Central memory CD8-positive, alpha-beta T cell (primary cell): ENCODE measurements at regions not wholly inside any gene's neighbourhood (a gene's known extent, or its start where the extent isn't known, plus 50 kb on each side); places are given as distances from the start of the nearest gene placed in this dataset.

Experiments used
- ATAC-seq: fragments of 150-1000 bp; cut with Tn5 transposase; replicated peaks from 2 replicates; pipeline ENCODE4 v1.10.0; 2022; ENCODE audit warnings: mild to moderate bottlenecking, moderate FRiP score, moderate number of reproducible peaks; ENCODE audit not compliant: poor library complexity, severe bottlenecking; ENCODE audit errors: extremely low read depth
- DNase-seq, 2 donors: peaks; one replicate each; pipeline ENCODE4 v3.0.0; 2021; ENCODE audit warnings: low spot score in 2 of 2
- H3K27ac Mint-ChIP-seq: one replicate; pipeline ENCODE4 v1.8.0; 2022; ENCODE audit warnings: low read depth, mild to moderate bottlenecking, moderate library complexity, mixed read lengths
- H3K27me3 Mint-ChIP-seq: one replicate; pipeline ENCODE4 v1.8.0; 2022; ENCODE audit warnings: mixed read lengths
- H3K36me3 Mint-ChIP-seq: one replicate; pipeline ENCODE4 v1.8.0; 2022; ENCODE audit warnings: mild to moderate bottlenecking, moderate library complexity, mixed read lengths; ENCODE audit not compliant: insufficient read depth
- H3K4me1 Mint-ChIP-seq: one replicate; pipeline ENCODE4 v1.8.0; 2022; ENCODE audit warnings: mixed read lengths
- H3K4me3 Mint-ChIP-seq: one replicate; pipeline ENCODE4 v1.8.0; 2022; ENCODE audit warnings: mild to moderate bottlenecking, moderate library complexity, mixed read lengths
- H3K9me3 Mint-ChIP-seq: one replicate; pipeline ENCODE4 v1.8.0; 2022; ENCODE audit warnings: mixed read lengths

GRCh38 chr15:36407647-36408046 lies 171.8 kb upstream of the CDIN1 start:
- Mint-ChIP-seq H3K9me3 (peaks cover 5% of the 10 kb centered on the region), H3K27ac (no peak overlapping the region), H3K27me3 (no peaks in the 10 kb centered on the region), H3K36me3 (no peaks in the 10 kb centered on the region), H3K4me1 (no peaks in the 10 kb centered on the region), H3K4me3 (no peak overlapping the region)
- ATAC-seq (no peak), DNase-seq (no peak)

GRCh38 chr15:36409819-36410218 lies 169.6 kb upstream of the CDIN1 start:
- DNase-seq (no peak), ATAC-seq (no peak)
- Mint-ChIP-seq H3K4me3 (no peak overlapping the region), H3K36me3 (peaks cover 1% of the 10 kb centered on the region), H3K27ac (no peak overlapping the region), H3K9me3 (peaks cover 6% of the 10 kb centered on the region), H3K4me1 (no peaks in the 10 kb centered on the region), H3K27me3 (no peaks in the 10 kb centered on the region)

GRCh38 chr15:36414670-36415069 lies 164.8 kb upstream of the CDIN1 start:
- no peaks in the 10 kb centered on the region for H3K27me3 Mint-ChIP-seq
- ATAC-seq: no peak
- peaks cover 16% of the 10 kb centered on the region for H3K9me3 Mint-ChIP-seq
- no peak for DNase-seq
- no peaks in the 10 kb centered on the region for H3K4me1 Mint-ChIP-seq
- H3K4me3 Mint-ChIP-seq: no peak overlapping the region
- peaks cover 1% of the 10 kb centered on the region for H3K36me3 Mint-ChIP-seq
- H3K27ac Mint-ChIP-seq: no peak overlapping the region

GRCh38 chr15:36415643-36416042 lies 163.8 kb upstream of the CDIN1 start:
- H3K27me3 Mint-ChIP-seq: no peaks in the 10 kb centered on the region
- H3K4me1 Mint-ChIP-seq: no peaks in the 10 kb centered on the region
- DNase-seq (no peak), ATAC-seq (no peak)
- no peak overlapping the region for H3K4me3 Mint-ChIP-seq
- peaks cover 1% of the 10 kb centered on the region for H3K36me3 Mint-ChIP-seq
- no peak overlapping the region for H3K27ac Mint-ChIP-seq
- H3K9me3 Mint-ChIP-seq: peaks cover 16% of the 10 kb centered on the region

- Mint-ChIP-seq H3K4me3 (no peak overlapping the region), H3K4me1 (no peaks in the 10 kb centered on the region), H3K9me3 (peaks cover 10% of the 10 kb centered on the region), H3K27me3 (no peaks in the 10 kb centered on the region), H3K27ac (no peak overlapping the region), H3K36me3 (no peaks in the 10 kb centered on the region)
- no peak for DNase-seq
- ATAC-seq: no peak
Measured at GRCh38 chr15:36422631-36423030, 156.8 kb upstream of the CDIN1 start.

- H3K27me3 Mint-ChIP-seq: no peaks in the 10 kb centered on the region
- H3K4me3 Mint-ChIP-seq: no peak overlapping the region
- no peaks in the 10 kb centered on the region for H3K36me3 Mint-ChIP-seq
- no peaks in the 10 kb centered on the region for H3K4me1 Mint-ChIP-seq
- ATAC-seq (no peak), DNase-seq (no peak)
- no peak overlapping the region for H3K27ac Mint-ChIP-seq
- H3K9me3 Mint-ChIP-seq: no peaks in the 10 kb centered on the region
Measured at GRCh38 chr15:36426691-36427090, 152.7 kb upstream of the CDIN1 start.

GRCh38 chr15:36428102-36428845 lies 151.2 kb upstream of the CDIN1 start:
- no peak overlapping the region for H3K4me3 Mint-ChIP-seq
- ATAC-seq (no peak), DNase-seq (no peak)
- no peaks in the 10 kb centered on the region for H3K9me3 Mint-ChIP-seq
- H3K27me3 Mint-ChIP-seq: no peaks in the 10 kb centered on the region
- no peak overlapping the region for H3K27ac Mint-ChIP-seq
- no peaks in the 10 kb centered on the region for H3K36me3 Mint-ChIP-seq
- H3K4me1 Mint-ChIP-seq: no peaks in the 10 kb centered on the region

GRCh38 chr15:36429707-36430106 lies 149.7 kb upstream of the CDIN1 start:
- DNase-seq (no peak), ATAC-seq (no peak)
- Mint-ChIP-seq H3K4me3 (no peak overlapping the region), H3K9me3 (no peaks in the 10 kb centered on the region), H3K36me3 (no peaks in the 10 kb centered on the region), H3K27ac (no peak overlapping the region), H3K27me3 (no peaks in the 10 kb centered on the region), H3K4me1 (no peaks in the 10 kb centered on the region)

GRCh38 chr15:36430280-36430679 lies 149.1 kb upstream of the CDIN1 start:
- Mint-ChIP-seq H3K9me3 (no peaks in the 10 kb centered on the region), H3K4me1 (no peaks in the 10 kb centered on the region), H3K4me3 (no peak overlapping the region), H3K36me3 (no peaks in the 10 kb centered on the region), H3K27me3 (no peaks in the 10 kb centered on the region), H3K27ac (no peak overlapping the region)
- DNase-seq (no peak), ATAC-seq (no peak)

GRCh38 chr15:36430726-36431265 lies 148.6 kb upstream of the CDIN1 start:
- H3K9me3 Mint-ChIP-seq: no peaks in the 10 kb centered on the region
- no peaks in the 10 kb centered on the region for H3K4me1 Mint-ChIP-seq
- no peak overlapping the region for H3K4me3 Mint-ChIP-seq
- no peak for ATAC-seq
- DNase-seq: no peak
- H3K27ac Mint-ChIP-seq: no peak overlapping the region
- no peaks in the 10 kb centered on the region for H3K36me3 Mint-ChIP-seq
- H3K27me3 Mint-ChIP-seq: no peaks in the 10 kb centered on the region

GRCh38 chr15:36432161-36432560 lies 147.3 kb upstream of the CDIN1 start:
- no peak for ATAC-seq
- Mint-ChIP-seq H3K4me3 (no peak overlapping the region), H3K36me3 (no peaks in the 10 kb centered on the region), H3K9me3 (no peaks in the 10 kb centered on the region), H3K27ac (no peak overlapping the region), H3K4me1 (no peaks in the 10 kb centered on the region), H3K27me3 (no peaks in the 10 kb centered on the region)
- no peak for DNase-seq

GRCh38 chr15:36434177-36434576 lies 145.2 kb upstream of the CDIN1 start:
- H3K36me3 Mint-ChIP-seq: no peaks in the 10 kb centered on the region
- no peaks in the 10 kb centered on the region for H3K9me3 Mint-ChIP-seq
- H3K27ac Mint-ChIP-seq: no peak overlapping the region
- H3K4me1 Mint-ChIP-seq: no peaks in the 10 kb centered on the region
- no peak for DNase-seq
- no peak overlapping the region for H3K4me3 Mint-ChIP-seq
- H3K27me3 Mint-ChIP-seq: no peaks in the 10 kb centered on the region
- no peak for ATAC-seq

- no peaks in the 10 kb centered on the region for H3K9me3 Mint-ChIP-seq
- no peaks in the 10 kb centered on the region for H3K4me1 Mint-ChIP-seq
- no peaks in the 10 kb centered on the region for H3K27me3 Mint-ChIP-seq
- DNase-seq (no peak), ATAC-seq (no peak)
- no peak overlapping the region for H3K4me3 Mint-ChIP-seq
- no peaks in the 10 kb centered on the region for H3K36me3 Mint-ChIP-seq
- no peak overlapping the region for H3K27ac Mint-ChIP-seq
Measured at GRCh38 chr15:36438499-36438898, 140.9 kb upstream of the CDIN1 start.
